Stimulated activated naive CD4-positive, alpha-beta T cell treated with Interleukin-2 at 50 U/mL for 16 hours (primary cell): ENCODE measurements at regions not wholly inside any gene's neighbourhood (a gene's known extent, or its start where the extent isn't known, plus 50 kb on each side); places are given as distances from the start of the nearest gene placed in this dataset.
"Not testable (repeated sequence)": the region's sequence is repeated elsewhere in the genome, so short reads cannot be mapped to it uniquely, and the experiment has no call there.

ENCODE experiments used
- DNase-seq: peaks from one replicate; lab custom pipeline; 2025; lab: John Stamatoyannopoulos, UW

- no peak for DNase-seq
Measured at GRCh38 chrX:63581906-63582305, 203.1 kb downstream of the ARHGEF9 start.

- DNase-seq = no peak
Measured at GRCh38 chrX:63581398-63581797, 203.6 kb downstream of the ARHGEF9 start.

GRCh38 chrX:63576533-63576932 lies 208.5 kb downstream of the ARHGEF9 start:
- DNase-seq = no peak

DNA sequence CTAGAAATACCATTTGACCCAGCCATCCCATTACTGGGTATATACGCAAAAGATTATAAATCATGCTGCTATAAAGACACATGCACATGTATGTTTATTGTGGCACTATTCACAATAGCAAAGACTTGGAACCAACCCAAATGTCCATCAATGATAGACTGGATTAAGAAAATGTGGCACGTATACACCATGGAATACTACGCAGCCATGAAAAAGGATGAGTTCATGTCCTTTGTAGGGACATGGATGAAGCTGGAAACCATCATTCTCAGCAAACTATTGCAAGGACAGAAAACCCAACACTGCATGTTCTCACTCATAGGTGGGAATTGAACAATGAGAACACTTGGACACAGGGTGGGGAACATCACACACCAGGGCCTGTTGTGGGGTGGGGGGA lies 209.3 kb downstream of the ARHGEF9 start:
- DNase-seq = not testable (repeated sequence)

DNA sequence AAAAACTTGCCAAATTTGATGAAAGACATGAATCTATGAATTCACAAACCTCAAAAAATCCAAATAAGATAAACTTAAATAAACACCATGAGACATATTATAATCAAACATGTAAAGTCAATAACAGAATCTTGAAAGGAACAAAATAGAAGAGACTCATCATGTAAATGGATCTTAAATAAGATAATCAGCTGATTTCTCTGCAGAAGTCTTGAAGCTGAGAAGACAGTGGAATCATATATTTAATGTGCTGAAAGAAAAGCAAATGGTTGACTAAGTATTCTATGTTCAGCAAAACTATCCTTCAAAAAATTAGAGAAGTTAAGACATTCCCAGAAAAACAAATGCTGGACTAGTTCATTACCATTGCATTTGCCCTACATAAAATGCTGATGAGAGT lies 215.7 kb upstream of the SPIN4 start:
- no peak for DNase-seq

DNA sequence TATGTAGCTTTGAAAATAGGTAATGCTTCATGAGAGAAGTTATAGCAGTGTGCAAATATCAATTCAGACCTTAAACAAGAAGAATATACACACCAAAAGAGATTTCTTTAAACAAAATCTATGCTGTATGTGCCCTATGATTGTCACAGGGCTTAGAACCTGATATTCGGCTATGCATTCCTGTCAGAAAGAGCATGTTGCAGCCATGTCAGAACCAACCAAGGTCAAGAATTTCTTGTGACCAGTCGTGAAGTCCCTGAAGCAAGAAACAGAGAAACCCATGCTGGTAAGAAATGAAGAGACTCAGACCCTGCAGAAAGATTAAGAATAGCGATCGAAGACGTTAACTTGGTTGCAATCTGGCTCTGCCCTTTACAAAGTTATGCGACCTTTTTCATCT lies 210.3 kb upstream of the SPIN4 start:
- no peak for DNase-seq

DNA sequence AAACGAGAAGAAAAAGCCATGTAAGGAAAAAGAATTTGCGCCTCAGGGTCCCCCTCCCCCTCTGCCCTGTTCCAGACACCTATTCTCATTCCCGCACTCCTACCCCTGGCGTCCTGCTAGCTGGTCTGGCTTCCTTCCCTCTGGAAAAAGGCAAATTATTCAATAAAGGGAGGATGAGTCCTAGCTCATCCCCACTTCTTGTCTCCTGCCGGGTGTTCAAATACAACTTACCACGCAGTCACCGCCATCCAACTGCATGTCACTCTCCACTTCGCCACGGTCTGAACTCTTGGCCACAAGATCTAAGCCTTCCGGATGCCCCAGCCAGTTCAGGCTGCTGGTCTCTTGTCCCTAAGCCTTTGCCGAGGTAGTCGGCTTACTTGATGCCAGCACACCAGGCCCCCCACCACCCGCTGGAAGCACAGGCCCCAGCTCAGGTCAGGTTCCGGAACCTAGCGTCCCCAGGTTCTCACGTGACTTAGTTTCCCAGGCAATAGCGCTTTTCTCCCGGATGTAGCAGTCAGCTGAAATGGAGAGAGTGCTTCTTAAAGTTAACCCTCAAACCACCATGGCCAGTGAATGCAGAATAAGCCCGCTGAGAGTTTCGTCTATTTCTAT lies 209.6 kb upstream of the SPIN4 start:
- peak; percentile 34 for DNase-seq

- DNase-seq = no peak
Measured at GRCh38 chrX:63551856-63552255, 200.7 kb upstream of the SPIN4 start.

DNA sequence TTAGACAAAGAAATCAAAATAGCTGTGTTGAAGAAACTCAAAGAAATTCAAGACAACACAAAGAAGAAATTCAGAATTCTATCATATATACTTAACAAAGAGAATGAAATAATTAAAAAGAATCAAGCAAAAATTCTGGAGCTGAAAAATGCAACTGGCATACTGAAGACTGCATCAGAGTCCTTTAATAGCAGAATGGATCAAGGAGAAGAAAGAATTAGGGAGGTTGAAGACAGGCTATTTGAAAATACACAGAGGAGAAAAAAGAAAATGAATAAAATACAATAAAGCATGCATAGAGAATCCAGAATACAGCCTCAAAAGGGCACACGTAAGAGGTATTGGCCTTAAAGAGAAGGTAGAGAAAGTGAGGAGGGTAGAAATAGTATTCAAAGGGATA lies 179.5 kb upstream of the SPIN4 start:
- no peak for DNase-seq

GRCh38 chrX:63529961-63530360 lies 178.8 kb upstream of the SPIN4 start:
- no peak for DNase-seq

DNA sequence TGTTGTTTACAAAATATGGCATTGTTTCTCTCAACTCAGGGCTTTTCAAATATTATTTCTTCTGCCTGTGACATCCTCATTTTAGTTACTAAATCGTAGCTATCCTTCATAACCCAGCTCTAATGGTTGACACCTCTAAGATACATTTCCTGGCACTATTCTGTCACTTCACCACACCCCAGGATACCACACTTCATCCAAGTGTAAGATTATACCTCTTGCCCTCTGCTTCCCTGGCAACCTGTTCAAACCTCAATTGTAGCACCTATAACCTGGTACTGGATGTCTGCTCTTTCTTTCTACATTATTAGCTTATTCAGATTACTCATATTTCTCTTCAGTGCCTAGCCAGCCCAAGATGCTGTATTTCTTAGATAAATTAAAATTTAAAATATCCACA lies 175.7 kb upstream of the SPIN4 start:
- DNase-seq = no peak

DNA sequence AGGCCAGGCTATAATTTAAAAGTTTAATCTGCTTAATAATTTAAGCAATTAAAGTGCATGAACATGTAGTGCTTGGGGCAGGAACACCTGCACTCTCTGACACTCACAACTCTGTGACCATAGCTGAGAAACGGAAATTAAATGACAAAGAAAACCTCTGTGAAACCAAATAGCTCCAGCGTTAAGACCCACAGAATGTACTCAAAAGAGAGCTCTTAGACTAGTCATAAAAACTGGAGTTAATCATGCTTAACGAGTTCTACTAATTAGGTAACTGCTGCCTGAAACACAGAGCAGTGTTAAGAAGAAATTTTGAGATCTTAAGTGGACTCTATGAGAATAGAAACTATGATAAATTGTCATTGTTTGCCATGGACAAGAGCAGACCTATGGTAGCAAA lies 174.4 kb upstream of the SPIN4 start:
- DNase-seq = no peak

- not testable (repeated sequence) for DNase-seq
Measured at GRCh38 chrX:63519368-63519767, 168.2 kb upstream of the SPIN4 start.

DNA sequence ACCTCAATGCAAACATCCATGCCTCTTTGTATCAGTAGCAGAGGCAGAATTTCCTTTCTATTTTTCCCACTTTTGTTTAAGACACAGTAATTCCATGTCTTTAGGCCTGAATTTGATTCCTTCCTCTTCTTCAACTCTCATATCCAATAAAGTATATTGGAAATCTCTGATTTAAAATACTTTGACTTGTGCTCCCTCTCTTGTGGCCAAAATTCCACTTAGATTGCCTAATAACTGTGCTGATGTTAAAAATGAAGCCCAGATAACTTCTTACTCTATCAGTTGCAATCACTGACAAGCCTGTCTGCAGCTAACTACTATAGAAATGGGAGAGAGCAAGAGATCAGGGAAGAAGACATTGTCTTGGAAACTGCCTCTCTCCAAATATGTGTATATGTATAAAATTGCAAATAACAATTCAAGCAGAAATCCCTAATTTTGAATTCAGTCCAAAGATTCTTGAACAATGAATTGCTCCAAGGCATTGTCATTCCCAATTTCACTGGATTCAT lies 163.5 kb upstream of the SPIN4 start:
- DNase-seq = no peak

DNA sequence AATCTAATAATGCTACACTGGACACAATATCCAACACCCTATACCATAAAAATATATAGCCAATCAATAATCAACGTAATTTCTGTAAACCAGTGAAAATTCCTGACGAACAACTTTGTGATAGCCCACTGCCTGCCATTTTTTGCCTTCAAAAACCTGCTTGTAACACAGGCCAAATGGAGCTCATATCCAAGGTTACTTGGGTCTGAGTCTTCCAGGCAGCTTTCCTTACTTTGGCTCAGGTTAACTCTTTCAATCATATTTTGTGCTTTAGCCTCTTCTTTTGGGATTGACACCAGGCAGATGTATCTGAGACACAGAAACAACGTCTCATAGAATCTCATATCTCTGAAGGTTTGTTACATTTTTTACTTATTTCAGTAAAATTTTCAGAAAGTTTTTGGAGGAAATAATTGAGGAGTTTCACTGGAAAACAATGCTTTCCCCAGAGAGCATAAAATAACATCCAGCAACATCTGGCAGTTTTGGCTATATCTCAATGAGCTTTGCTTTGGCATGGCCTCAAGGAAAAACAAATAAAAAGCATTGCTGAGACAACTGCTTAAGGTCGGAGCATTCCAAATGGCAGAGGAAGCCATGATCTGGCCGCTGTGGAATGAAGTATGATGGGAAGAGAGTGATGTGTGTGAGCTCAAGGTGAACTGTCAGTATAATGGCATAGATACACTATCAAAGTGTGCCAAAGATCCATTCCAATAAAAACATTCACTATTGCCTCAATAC lies 162.9 kb upstream of the SPIN4 start:
- DNase-seq = no peak

- no peak for DNase-seq
Measured at GRCh38 chrX:63511361-63511760, 160.2 kb upstream of the SPIN4 start.

DNA sequence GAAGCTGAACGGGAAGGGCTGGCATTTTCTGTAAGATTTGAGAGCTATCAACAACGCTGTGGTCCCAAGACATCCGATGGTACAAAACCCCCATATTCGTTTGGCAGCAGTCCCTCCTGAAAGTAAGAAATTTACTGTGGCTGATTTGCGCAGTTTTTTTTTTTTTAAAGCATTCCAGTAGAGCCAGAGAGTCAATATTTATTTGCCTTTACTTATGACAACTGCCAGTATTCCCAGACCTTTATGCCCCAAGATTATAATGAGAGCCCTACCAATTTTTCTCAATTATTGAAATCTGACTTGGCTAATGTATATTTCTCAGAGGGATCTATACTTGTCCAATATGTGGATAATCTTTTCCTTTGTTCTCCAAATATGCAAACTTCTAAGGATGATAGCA lies 157.5 kb upstream of the SPIN4 start:
- no peak for DNase-seq

- no peak for DNase-seq
Measured at GRCh38 chrX:63506320-63506719, 155.2 kb upstream of the SPIN4 start.

DNA sequence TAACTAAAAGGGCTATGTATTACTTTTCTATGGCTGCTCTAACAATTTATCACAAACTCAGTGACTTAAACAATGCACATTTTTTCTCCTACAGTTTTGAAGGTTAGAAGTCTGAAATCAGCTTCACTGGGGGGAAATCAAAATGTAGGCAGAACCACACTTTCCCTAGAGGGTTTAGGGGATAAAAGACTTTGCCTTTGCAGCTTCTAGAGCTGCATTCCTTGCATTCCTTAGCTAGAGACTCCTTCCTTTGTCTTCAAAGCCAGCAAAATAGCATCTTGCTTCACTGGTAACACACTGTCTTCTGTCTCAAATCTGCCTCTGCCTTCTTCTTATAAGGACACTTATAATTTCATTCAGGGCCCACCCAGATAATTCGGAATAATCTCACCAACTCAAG lies 152.4 kb upstream of the SPIN4 start:
- DNase-seq = no peak

DNA sequence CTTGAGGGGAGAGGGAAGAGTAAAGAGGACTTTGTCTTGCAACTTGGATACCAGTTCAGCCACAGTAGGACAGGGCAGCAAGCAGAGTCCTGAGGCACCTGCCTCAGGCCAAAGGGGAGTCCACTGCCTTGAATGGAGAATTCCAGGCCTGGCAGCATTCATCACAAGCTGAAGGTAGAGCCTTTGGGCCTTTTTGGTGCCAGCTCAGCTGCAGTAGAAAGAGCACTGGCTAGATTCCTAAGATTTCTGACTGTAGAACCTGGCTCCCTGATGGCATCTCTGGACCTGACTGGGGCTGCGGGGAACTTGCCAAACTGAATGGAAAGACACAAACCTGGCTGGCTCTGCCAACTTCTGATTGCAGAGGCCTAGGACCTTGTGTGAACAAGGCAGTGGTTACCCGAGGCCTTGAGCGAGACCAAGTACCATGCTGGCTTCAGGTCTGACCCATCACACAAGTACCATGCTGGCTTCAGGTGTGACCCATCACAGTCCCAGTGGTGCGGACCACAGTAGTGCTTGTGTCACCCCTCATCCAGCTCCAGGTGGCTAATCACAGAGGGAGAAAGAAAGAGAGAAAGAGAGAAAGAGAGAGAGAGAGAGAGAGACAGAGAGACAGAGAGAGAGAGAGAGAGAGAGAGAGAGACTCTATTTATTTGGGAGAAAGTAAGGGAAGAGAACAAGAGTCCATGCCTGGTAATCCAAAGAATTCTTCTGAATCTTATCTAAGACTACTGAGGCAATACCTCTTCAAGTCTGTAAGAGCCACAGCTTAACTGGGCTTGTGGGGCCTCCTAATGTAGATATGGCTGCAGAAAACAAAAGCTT lies 137.6 kb upstream of the SPIN4 start:
- DNase-seq = no peak

- DNase-seq = no peak
Measured at GRCh38 chrX:63475200-63475599, 124.1 kb upstream of the SPIN4 start.

DNA sequence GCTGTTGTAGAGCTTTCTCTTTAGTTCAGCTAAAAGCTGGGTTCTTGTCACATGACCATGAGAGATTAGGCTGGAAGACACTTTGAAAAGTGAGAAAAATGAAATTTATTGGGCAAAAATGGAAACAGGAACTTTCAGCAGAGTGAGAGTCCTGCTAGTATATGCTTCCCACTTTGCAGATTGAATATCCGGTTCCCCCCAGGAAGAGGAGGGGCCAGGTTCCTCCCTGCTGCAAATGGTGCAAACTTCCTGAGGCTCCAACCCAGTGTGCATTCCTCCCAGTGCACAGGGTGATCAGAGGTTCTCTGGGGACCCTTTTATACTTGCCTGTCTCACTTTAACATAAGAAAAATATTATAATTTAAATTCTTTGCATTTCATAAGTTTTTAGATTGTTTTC lies 119.9 kb upstream of the SPIN4 start:
- DNase-seq = no peak

GRCh38 chrX:63470506-63470905 lies 119.4 kb upstream of the SPIN4 start:
- DNase-seq = no peak
